Uterus (tissue), 2 donors: ENCODE measurements at regions not wholly inside any gene's neighbourhood (a gene's known extent, or its start where the extent isn't known, plus 50 kb on each side); places are given as distances from the start of the nearest gene placed in this dataset.
"Not testable (repeated sequence)": the region's sequence is repeated elsewhere in the genome, so short reads cannot be mapped to it uniquely, and the experiment has no call there.

ENCODE experiments used
- CTCF ChIP-seq, 4 experiments: fragments of 200-600 bp in 2 of 4; fragments of 450-650 bp in 2 of 4; sonication (generic) in 2 of 4; IDR thresholded peaks; one replicate each; pipeline ENCODE4 v1.5.1; 2016 to 2019; ENCODE audit warnings: antibody characterized with exemption in 4 of 4, mild to moderate bottlenecking in 2 of 4, moderate library complexity in 1 of 4
- POLR2A ChIP-seq, 2 donors: fragments of 450-650 bp; IDR thresholded peaks; one replicate each; pipeline ENCODE4 v1.6.1; 2016; ENCODE audit warnings: antibody characterized with exemption in 2 of 2, mild to moderate bottlenecking in 1 of 2, moderate library complexity in 1 of 2

- TF ChIP-seq CTCF (IDR thresholded peaks at IDR 0.05), result peak in 2 of 4 experiments; percentile 16 to 21
- not testable (repeated sequence) for TF ChIP-seq POLR2A (IDR thresholded peaks at IDR 0.05)
These were observed 66.3 kb downstream of the FAM72C start for GRCh38 chr1:143905214-143906179.
